Activated T-helper 1 cell treated with anti-CD3 and anti-CD28 coated beads, Interleukin-2, amount 50 U/mL, for 16 hours (primary cell): ENCODE measurements at regions not wholly inside any gene's neighbourhood (a gene's known extent, or its start where the extent isn't known, plus 50 kb on each side); places are given as distances from the start of the nearest gene placed in this dataset.

ENCODE experiments used
- DNase-seq, 2 donors: peaks; one replicate each; pipeline ENCODE4 v3.0.0-alpha.2; 2020; ENCODE audit warnings: low read depth in 1 of 2, low spot score in 1 of 2

DNA sequence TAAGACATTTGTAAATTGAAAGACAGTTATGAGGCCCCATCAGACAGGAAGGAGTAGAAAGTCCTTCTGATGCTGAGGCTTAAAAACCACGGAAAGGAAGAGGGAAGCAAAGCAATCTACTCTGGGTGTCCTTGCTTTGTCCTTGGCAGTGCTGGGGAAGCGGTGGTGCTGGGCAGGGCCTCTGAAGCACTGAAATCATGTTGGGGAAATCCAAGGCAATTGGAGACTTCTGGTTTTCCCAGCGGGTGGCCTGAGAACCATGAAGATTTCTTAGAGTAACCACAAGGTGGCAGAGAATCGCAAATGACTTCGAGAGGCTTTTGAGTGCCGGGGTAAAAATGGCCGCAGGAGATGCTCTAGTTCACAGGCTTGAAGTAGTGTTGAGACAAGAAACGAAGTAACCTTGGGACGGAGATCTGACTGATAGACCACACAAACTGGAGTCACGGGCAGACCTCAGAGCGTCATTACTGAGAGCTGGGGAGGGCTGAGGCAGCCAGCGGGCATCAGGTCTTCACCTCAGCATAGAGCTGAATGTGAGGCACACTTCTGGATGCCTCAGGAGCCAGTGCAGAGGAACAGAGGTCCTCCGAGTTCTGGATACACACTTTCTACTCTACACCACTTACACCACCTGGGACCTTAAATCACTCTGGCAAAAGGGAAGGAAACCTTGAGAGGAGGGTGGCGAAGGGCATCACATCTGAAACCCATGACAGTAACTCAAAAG lies 130.7 kb upstream of the GPRIN3 start:
- peak; percentile 5 to 14 for DNase-seq

DNA sequence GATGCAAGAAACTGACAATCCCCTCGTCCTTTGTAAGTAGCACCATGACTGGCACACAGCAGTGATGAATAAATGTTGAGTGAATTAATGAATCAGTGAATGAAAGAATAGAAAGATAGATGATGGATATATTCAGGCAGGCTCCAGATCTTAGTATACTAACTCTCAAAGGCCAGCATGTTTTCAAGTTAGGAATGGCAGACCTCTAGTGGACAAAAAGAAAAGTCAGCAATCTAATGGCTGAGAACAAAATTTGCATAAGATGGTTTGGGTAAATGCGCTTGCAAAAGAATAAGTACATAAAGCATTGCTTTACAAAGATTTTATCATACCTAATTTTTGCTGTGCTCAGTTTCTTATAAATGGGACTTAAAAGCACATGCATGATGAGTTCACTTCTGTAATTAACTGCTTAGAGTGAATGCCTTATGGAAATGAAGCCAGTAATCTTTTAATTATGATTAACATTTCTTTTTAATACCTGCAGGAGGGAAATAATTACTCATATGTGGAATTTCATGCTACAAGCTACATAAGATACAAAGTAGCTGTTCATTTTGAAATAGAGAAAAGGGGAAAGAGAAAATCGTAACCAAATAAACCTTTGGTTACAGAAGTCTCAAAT lies 126.9 kb upstream of the GPRIN3 start:
- DNase-seq: no peak

DNA sequence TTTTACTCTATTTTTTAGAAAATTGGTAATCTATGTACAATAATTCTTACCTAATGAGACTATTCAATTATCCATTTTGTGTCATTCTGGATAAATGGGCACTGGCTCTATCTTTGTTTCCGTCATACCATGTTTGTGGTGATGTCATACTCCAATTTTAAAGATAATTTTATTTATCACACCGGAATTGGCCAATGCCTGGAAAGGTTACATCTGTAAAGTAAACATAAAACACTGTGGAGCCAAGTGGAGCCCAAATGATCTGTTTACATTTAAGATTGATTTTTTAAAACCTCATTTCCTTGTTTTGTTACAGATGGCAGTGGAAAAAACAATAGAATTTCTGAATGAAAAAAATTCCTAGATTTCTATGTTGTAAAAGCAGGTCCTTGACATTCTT lies 120.2 kb upstream of the GPRIN3 start:
- no peak for DNase-seq

GRCh38 chr4:89425023-89425422 lies 117.4 kb upstream of the GPRIN3 start:
- DNase-seq: no peak

GRCh38 chr4:89422441-89422990 lies 114.9 kb upstream of the GPRIN3 start:
- DNase-seq: no peak

DNA sequence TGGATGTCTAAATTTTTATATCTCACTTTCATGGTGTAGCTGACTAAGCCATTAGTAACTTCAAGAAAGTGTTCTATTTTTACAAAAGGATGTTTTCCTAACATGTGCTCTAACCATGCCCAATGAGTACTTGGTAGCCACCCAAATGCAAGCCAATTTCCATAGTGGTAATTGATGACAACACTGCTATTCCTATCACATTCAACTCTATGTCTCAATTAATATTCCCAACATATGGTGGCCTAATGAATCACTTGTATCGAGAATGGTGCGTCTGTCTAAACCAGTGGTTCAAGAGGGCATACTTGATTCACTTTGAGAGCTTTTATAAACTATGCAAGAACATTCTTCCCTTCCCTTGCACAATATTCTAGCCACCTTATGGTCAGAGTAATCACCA lies 112.9 kb upstream of the GPRIN3 start:
- DNase-seq: no peak

DNA sequence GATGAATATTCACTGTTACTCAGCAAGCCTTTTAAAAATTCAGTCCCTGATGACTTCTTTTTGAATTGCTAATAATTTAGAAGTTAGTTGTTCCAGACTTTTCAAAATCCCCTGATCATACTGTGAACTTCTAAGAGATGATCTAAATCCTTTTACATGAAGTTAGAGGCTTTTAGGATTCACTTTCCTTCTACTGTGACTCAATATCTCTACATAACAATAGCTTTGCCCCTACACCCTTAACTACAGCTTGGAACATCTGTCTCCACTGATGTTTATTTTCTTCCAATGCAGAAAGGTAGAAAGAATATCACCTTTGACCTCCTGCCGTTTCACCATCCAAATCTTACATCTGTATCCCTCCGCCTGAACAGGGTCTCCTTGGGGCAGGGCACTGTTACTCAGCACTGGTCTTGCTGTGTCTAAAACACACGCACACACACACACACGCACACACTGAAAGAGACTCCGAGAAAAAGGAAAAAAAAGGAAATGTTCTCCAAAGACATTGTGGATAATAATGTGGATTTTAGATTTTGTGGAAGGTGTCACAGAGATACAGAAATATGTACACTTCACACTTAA lies 111.6 kb upstream of the GPRIN3 start:
- no peak for DNase-seq

GRCh38 chr4:89416960-89417359 lies 109.4 kb upstream of the GPRIN3 start:
- DNase-seq: no peak

DNA sequence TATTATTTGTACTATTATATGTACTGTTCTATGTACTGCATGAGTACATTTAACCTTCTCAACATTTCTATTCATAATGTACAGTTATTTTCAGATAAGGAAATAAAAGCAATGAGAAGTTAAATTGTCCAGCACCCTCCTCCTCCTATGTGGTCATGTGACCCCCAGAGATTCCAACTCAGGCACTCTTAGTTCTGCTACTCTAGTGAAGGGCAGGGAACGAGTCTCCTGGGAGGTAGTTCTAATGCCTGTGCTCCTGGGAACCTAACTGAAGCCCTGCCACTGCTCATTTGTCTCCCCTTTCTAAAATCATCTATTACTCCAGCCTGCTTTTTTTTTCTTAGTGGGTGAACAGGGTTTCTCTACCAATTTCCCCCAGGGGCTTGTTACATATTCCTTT lies 105.9 kb upstream of the GPRIN3 start:
- DNase-seq: no peak

DNA sequence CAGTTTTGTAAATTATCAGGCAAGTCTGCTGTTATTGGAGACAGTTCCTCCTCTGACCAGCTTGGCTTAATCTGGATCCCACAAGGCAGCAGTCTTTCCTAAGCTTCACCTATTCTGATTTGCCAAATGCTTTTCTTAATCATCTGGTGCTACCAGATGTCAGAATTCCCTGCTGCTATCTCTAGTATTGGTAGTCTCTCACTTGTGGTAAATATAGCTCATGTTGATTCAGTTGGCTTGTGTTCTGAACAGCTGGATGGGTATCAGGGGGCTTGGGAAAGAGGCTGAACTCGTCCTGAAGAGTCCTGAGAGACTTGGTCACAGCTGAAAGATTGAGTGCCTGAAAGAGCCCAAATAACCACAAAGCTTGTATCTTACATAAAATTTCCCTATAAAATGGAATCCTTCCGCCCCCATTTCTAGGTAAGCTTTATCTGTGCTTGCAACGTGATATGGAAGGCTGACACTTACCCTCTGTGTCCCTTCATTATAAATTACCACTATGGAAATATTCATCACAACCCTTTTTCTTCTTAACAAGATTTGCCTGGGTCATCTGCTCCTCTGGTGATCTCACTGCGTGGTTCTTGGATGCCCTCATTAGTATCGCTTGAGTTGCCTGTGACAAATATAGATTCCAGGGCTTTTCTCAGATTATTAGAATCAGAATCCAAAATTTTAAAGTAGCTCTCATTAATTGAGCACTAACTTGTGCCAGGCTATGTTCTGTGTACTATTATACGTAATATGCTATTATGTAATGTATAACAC lies 104.1 kb upstream of the GPRIN3 start:
- DNase-seq: no peak

DNA sequence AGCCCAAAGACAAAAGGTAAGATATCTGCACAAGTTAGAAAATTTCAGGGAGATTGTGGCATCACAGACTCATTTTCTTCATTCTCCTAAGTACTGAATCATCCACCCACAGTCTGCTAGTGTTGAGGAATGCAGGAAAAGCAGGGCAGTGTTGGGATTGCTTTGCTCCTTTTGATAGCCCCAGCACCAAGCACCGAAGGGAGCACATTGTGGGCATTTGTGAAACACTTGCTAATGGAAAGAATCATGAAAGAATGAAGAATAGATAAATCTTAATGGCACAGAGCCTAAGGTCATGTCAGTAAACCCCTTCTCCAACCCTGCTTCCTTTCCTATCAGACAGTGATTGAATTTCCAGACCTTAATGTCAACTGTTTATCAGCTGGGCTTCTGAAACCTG lies 103.1 kb upstream of the GPRIN3 start:
- DNase-seq: no peak

DNA sequence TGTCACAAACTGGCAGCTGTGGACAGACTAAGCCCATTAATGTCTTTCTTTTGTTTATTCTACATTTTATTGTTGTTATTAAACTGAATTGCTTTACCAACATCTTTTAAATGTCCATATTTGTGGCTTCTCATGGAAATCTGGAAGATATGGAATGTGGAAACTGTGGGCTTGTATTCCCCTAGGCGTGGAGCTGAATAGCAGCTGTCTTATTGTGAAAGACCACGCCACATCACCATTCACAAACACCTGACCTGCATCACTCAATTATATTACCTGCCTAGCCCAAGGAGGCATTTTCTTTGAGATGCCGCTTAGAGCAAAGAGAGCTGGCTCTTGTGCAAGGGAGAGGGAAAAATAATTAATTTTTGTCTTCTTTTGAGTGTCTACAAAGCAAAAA lies 96.9 kb upstream of the GPRIN3 start:
- DNase-seq: no peak

DNA sequence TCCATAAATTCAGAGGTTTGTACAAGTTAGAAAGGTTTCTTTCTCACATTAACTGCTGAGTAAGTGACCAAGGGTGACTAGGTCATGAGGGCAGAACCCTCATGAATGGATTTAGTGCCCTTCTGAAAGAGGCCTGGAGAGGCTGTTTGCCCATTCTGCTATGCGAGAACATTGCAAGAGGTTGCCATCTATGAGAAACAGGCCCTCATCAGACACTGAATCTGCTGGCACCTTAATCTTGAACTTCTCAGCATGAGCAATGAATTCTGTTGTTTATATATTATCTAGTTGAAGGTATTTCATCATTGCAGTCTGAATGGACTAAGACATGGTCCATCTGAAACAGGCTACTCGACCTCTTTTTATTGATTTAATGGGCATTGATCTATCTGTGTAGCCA lies 96.2 kb upstream of the GPRIN3 start:
- DNase-seq: no peak

GRCh38 chr4:89400287-89401035 lies 92.9 kb upstream of the GPRIN3 start:
- no peak for DNase-seq

GRCh38 chr4:89398644-89399043 lies 91.0 kb upstream of the GPRIN3 start:
- no peak for DNase-seq

- no peak for DNase-seq
Observed at GRCh38 chr4:89398146-89398545, 90.5 kb upstream of the GPRIN3 start.

DNA sequence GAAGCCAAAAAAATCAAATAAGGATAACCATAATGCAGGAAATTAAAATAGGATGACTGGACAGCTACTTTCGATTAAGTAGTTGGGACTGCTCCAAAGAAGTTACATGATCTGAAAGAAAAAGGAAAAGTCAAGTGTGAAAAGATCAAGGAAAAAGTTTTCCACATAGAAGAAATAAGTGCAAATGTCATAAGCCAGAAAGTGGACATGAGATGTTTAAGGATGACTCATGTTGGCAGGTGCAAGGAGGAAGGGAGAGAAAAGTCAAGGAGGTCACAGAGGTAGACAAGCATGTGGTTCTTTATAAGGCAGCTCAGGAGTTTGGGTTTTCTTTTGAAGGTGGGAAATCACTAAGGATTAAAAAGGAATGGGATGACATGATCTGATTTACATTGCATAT lies 89.8 kb upstream of the GPRIN3 start:
- no peak for DNase-seq

DNA sequence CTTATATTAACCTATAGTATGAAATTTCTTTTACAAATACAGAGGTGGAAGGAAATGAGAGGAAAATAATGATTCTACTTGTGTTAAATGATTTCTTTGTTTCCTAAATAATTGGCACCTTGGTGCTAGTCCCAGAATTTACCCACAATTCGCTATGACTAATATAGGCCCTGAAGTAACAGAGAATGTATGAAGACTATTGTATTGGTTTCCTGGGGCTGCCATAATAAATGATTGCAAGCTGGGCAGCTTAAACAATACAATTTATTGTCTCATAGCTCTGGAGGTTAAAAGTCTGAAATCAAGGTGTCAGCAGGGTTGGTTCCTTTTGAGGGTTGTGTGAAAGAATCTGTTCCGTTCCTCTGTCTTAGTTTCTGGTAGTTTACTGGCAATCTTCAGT lies 74.8 kb upstream of the GPRIN3 start:
- no peak for DNase-seq

- DNase-seq: no peak
Observed at GRCh38 chr4:89380980-89381379, 73.4 kb upstream of the GPRIN3 start.

- no peak for DNase-seq
Observed at GRCh38 chr4:89379511-89380044, 72.0 kb upstream of the GPRIN3 start.

DNA sequence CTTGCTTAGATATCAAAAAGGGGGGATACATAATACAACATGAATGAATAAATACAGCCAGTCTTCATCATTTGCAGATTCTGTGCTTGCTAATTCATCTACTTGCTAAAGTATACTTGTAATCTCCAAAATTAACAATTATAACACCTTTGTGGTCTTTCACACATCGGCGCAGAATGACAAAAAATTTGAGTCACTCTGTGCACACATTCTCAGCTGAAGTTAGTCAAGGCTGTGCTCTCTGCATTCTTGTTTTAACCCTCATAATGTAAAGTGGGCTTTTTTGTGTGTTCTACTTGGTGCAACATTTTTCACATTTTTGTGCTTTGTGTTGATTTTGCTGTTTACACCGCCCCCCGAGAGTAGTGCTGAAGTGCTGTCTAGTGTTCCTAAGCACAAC lies 65.8 kb upstream of the GPRIN3 start:
- DNase-seq: no peak
